Activated CD4-positive, CD25-positive, alpha-beta regulatory T cell treated with anti-CD3 and anti-CD28 coated beads, Interleukin-2, amount 50 U/mL, for 24 hours (primary cell): ENCODE measurements at regions not wholly inside any gene's neighbourhood (a gene's known extent, or its start where the extent isn't known, plus 50 kb on each side); places are given as distances from the start of the nearest gene placed in this dataset.
A peak's percentile ranks its signal among the peaks of the same experiment; 100 is the strongest.
"Not testable (repeated sequence)": the region's sequence is repeated elsewhere in the genome, so short reads cannot be mapped to it uniquely, and the experiment has no call there.

Source experiments
- ATAC-seq, 2 donors: fragments of 150-1000 bp; cut with Tn5 transposase; one replicate each; pipeline ENCODE4 v1.10.0; 2021; ENCODE audit warnings: mild to moderate bottlenecking in 1 of 2, moderate library complexity in 1 of 2

GRCh38 chr6:11426571-11426970 is 111.0 kb upstream of the TMEM170B start:
- ATAC-seq: no peak

DNA sequence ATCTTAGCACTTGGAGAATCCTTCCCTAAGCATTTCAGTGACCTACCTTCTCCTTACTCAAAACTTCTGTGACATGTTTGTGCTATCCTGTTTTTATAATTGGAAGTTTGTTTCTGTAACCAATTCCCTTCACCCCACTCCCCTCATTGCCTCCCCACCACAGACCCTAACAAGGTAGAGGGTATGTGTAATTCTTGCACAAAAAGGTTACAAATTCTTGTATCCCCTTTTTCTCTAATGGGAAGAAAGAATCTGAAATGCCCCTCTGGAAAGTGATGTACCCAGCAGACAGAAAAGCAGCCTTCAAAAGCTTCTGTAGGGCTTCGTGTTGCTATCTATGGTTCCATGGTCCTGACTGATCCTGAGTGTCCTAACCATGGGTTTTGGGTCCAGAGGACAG is 111.7 kb upstream of the TMEM170B start:
- no peak for ATAC-seq

DNA sequence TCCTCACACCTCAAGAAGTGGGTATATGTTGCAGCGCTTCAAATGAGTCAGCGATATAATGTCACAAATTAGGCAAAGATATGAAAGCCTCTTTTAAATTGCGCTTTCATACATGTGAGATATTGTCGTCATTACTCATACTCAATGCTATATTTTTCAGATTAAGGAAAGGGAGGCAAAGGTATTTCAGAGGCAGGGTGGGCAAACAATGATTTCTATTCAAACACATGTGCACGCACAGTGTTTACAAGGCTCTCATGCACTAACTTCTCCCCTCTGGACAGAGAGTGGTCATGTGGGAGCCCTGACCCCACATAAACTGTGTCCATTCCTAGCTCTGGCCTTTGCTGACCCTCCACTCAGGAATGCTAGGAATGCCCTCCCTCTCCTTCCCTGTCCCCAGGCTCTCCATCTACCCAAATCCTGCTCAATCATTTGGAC is 112.1 kb upstream of the TMEM170B start:
- ATAC-seq: no peak

- ATAC-seq: no peak
These were observed 113.0 kb upstream of the TMEM170B start for GRCh38 chr6:11424395-11425034.

DNA sequence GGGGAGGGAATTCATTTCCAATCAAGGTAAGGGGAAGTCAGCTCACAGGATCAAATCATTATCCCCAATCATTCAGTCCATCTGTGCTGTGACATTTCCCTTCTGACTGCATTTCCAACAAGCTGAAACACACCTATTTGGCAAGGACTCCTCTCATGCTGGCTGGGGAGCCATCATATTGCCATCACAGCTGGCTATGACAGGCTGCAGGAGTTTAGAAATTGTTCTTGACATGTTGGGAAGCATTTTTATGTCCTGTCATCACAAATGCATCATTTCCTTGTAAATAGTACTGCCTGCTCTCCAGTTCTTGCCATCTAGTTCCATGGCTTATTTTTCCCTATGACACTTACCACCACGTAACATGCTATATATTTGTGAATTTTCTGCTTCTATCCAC is 113.9 kb upstream of the TMEM170B start:
- ATAC-seq: no peak

- ATAC-seq: peak in 1 of 2 donors; percentile 74
These were observed 114.5 kb upstream of the TMEM170B start for GRCh38 chr6:11423072-11423471.

- ATAC-seq: no peak
These were observed 117.6 kb upstream of the TMEM170B start for GRCh38 chr6:11419763-11420453.

DNA sequence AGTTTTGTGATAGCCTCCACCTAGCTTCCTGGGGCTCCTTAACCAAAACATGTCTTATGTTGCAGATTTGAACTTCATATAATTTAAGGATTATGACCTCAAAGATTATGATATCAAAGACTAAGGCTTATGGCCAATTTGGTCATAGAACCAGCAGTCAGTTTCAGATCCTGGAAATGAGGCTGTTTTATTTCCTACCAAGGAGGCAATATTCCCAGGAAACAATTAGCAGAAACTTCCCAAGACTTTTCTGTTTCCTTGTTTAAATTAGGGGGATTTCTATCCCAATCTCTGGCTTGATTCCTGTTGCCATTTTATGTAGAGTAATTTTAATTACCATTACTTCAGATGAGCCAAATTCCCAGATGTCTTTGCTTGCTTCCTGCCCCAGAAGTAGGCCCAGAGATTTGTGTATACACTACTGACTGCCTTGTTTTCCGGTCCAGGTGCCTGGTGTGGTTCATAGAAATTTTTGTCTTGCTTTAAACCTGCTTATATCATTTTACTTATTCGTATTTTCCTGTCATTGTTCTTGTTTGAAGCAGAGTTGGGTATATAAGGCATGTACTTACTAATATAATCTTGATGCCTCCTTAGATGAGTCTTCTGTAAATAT is 119.2 kb upstream of the TMEM170B start:
- no peak for ATAC-seq

- ATAC-seq: no peak
These were observed 120.5 kb upstream of the TMEM170B start for GRCh38 chr6:11416936-11417576.

DNA sequence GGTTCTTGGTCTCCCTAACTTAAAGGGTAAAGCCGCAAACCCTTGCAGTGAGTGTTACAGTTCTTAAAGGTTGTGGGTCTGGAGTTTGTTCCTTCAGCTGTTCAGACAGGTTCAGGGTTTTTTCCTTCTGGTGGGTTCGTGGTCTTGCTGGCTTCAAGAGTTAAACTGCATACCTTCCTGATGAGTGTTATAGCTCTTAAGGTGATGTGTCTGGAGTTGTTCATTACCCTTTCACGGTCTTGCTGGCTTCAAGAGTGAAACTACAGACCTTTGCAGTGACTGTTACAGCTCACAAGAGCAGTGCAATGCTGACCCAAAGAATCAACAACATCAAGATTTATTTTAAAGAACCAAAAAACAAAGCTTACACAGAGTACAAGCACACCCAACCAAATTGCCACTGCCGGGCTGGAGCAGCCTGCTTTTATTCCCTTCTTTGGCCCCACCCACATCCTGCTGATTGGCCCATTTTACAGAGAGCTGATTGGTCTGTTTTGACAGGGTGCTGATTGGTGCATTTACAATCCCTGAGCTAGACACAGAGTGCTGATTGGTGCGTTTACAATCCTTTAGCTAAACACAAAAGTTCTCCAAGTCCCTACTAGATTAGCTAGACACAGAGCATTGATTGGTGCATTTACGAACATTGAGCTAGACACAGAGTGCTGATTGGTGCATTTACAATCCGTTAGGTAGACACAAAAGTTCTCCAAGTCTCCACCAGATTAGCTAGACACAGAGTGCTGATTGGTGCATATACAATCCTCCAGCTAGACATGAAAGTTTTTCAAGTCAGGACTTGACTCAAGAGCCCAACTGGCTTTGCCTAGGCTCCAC is 121.2 kb upstream of the TMEM170B start:
- ATAC-seq: not testable (repeated sequence)

DNA sequence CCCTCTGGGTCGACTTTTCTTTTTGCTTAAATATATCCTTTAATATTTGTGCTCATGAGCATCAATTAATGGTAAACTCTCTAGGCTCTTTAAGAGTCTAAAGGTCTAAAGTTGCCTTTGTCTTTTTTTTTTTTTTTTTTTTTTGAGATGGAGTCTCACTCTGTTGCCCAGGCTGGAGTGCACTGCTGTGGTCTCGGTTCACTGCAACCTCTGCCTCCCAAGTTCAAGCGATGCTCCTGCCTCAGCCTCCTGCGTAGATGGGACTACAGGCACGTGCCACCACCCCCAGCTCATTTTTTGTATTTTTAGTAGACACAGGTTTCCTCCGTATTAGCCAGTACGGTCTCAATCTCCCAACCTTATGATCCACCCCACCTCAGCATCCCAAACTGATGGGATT is 122.0 kb upstream of the TMEM170B start:
- ATAC-seq: no peak

DNA sequence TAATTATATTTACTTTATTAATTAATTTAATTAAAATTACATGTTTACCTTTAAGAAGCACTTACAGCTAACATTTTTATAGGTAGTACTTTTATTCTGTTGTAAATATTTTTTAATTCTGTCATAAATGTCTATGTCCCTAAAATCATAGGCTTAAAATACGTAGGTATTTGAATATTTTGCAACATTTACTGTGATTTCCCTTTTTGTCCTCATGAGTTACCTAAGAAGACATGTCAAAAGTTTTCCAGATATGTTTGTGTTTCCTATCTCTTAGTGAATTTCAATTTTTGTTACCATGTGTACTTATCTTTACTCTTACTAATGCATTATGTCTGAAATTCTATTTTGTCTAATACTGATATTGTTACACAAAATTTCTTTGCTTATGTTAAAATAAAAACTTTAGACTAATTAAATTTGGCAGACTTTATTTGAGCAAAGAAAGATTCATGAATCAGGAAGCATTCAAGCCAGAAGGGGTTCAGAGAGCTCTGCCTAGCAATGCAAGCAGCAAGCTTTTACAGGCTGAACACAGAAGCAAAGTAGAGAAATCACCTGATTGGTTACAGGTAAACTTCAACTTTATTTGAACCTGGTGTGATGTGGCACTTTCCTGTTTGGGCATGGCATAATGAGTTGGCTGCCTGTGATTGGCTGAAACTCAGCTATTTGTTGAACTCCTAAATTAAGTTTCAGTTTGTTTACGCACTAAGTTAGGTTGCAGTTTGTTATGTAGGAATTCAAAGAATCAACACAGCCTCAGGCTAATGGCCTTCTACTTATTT is 123.2 kb upstream of the TMEM170B start:
- ATAC-seq: peak; percentile 44 to 50

- peak; percentile 64 to 71 for ATAC-seq
These were observed 123.8 kb upstream of the TMEM170B start for GRCh38 chr6:11413728-11414127.

DNA sequence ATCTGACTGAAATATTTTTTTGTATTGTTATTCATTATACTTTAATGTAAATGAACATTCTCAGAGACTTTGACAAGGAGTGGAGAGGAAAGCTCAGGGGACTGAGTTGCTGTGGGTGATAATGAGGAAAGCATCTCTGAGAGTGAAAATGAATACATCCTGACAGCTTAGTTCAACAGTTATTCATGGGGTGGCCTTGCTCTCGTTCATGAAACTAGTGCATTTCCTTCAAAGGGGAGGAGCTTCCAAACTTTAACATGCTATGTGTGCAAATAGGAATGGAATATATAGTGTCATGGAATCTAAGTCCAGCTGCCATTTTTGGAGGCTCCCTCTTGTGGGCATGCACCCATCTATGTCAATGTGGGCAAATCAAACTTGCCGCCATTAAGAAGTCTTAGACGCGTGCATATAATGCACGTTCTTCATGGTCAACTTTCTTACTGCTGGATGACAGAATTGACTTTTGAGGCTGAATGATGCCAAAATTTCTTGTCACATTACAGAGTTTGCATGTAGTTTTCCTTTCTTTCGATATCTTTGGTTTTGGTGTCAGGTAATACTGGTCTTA is 124.3 kb upstream of the TMEM170B start:
- ATAC-seq: peak; percentile 22 to 36

DNA sequence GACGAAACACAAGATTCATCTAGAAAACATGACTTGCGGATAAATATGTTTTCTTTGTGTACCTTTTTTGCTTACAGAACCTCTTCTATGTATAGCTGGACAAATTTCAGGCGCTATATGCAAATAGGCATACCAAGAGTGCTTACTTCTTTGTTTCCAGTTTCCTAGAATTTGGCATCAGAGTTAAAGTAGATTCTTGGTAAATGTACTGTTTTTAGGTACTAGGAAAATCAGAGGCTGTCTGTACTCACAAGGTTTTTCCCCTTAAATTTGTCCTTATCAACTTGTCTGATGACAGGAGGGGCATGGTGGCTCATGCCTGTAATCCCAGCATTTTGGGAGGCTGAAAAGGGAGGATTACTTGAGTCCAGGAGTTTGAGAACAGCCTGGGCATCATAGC is 124.9 kb upstream of the TMEM170B start:
- ATAC-seq: peak; percentile 54 to 57

DNA sequence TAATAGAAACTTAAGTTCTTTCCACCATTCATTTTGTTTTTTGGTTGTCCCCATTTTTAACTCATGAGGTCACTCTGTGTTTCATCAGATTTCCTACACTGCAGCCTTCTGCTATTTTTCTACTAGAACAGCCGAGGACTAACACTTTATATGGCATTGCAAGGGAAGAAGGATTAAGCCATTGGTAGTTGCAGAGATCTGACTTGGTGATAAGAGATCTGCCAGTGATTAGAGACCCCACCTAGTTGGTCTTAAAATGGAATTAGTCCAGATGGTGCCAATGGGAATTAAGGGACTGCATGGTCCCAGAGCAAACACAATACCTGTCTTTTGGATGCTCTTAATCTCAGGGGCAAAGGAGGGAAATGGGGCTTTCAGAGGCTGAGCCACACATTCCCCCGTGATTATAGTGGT is 125.5 kb upstream of the TMEM170B start:
- no peak for ATAC-seq

DNA sequence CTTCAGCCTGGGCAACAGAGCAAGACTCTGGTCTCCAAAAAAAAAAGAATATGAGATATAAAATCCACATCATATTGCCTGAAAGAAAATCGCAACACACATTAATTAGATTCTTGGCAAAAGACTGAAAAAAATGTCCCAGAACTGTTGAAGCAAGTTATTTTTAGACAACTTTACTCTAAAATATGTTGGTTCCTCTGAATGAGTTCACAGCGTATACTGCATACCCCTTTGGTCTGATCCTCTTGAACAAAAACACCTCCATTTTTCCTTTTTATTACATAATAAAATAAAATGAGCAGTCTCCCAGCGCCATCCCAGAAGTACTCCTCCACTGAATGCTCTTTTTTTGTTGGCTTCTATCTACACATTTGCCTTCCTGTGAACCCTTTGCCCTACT is 126.0 kb upstream of the TMEM170B start:
- ATAC-seq: no peak

DNA sequence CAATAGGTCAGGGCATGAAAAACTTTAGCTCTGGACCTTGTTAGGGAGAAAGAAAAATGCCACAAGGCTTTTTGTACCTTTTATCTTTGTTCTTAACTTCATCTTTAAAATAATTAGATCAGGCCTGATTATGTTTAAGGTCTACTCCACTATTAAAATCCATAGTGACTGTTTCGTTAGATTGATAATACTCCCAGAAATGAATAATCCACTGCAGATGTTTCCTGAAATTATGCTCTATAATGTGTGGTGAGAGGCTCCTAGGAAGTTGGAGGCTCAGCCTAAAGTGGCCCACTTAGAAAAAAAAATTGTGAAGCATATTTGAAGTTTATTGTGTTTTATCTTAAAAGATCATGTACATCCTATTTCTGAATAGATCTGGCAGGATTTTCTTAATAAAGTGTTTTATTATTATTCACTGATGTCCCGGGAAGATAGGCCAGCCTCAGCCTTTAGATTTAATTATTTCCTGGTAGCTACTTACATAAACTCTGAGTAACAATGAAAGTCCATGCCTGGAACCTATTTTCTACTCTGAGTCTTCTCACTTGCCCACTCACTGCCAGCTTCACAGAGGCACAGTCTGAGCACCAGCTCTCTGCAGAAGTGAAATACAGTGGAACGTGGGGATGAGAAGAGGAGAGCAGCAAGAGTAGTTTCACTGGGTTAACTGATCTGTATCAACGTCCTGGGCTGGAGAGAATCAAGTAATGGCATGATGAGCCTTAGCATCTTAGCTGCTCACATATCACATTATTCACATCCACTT is 126.8 kb upstream of the TMEM170B start:
- peak; percentile 26 to 54 for ATAC-seq

- no peak for ATAC-seq
These were observed 128.2 kb upstream of the TMEM170B start for GRCh38 chr6:11409371-11409770.

DNA sequence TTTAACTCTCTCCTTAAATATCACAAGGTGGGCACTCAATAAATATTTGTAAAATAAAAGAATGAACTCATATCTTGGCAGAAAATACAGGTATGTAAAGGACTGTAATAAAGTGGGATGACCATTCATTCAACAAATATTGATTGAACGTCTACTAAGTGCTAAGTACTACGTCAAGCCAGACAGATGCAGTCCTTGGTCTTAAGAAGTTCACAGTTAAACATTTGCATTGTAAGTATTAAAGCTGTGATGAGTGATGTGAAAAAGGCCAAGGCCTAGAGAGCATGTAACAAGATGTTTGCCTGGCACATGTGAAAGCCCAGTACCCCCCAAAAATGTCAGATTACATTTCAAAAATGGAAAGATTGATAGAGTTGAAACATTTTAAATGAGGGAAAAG is 130.1 kb upstream of the TMEM170B start:
- ATAC-seq: no peak

GRCh38 chr6:11404838-11405237 is 132.7 kb upstream of the TMEM170B start:
- no peak for ATAC-seq
